ENCODE measurements at regions not wholly inside any gene's neighbourhood (a gene's known extent, or its start where the extent isn't known, plus 50 kb on each side); places are given as distances from the start of the nearest gene placed in this dataset.

GRCh38 chr4:42824278-42824977, 68.1 kb upstream of the GRXCR1 start:
- Histone ChIP-seq H2BK12ac (ENCODE audit: low read length) (no peak overlapping the region), H2AFZ (ENCODE audit: low read length) (no peak overlapping the region), H4K91ac (ENCODE audit: low read depth, low read length, poor library complexity) (no peak overlapping the region), H2BK120ac (ENCODE audit: low read depth, low read length) (no peak overlapping the region), H3K4me2 (ENCODE audit: insufficient read depth, low read length, poor library complexity, severe bottlenecking) (no peak overlapping the region), H3K18ac (ENCODE audit: low read length) (no peak overlapping the region), H3K14ac (ENCODE audit: low read length) (no peak overlapping the region), H3K9ac (ENCODE audit: low read depth, low read length, poor library complexity) (no peak overlapping the region), H3K23ac (ENCODE audit: low read depth, low read length, poor library complexity) (no peak overlapping the region), H3K4ac (ENCODE audit: low read length) (no peak overlapping the region), H3K36me3 (replicated peaks in 1 of 2; ENCODE audit: control insufficient read depth in 2 of 2, insufficient read depth in 2 of 2, low read length in 2 of 2) (no peaks in the 10 kb centered on the region), H2BK15ac (ENCODE audit: low read length) (no peak overlapping the region), H3K4me1 (ENCODE audit: control insufficient read depth in 2 of 2, insufficient read depth in 1 of 2, low read depth in 1 of 2, low read length in 2 of 2) (no peaks in the 10 kb centered on the region), H3K9me3 (replicated peaks in 1 of 2; ENCODE audit: control insufficient read depth in 2 of 2, insufficient read depth in 1 of 2, low read depth in 1 of 2, low read length in 2 of 2) (no peaks in the 10 kb centered on the region), H4K8ac (ENCODE audit: low read depth, low read length) (no peak overlapping the region), H3K4me3 (ENCODE audit: low read length in 2 of 2) (no peak overlapping the region), H2AK5ac (ENCODE audit: low read depth, low read length) (no peak overlapping the region), H3K79me1 (ENCODE audit: low read depth, low read length) (no peaks in the 10 kb centered on the region), H2BK5ac (ENCODE audit: low read length) (no peak overlapping the region), H3K27me3 (ENCODE audit: control insufficient read depth in 3 of 3, insufficient read depth in 3 of 3, low read depth in 1 of 3, low read length in 3 of 3) (no peaks in the 10 kb centered on the region), H3K27ac (replicated peaks; ENCODE audit: low read length) (no peak overlapping the region)
- no CpG with 5 or more reads among the region's 1 CpG for WGBS, 2 donors (ENCODE audit: extremely low coverage in 2 of 2, insufficient read length in 2 of 2, insufficient replicate concordance in 1 of 2)
- no peak for DNase-seq (ENCODE audit: low spot score)

- DNase-seq (ENCODE audit: low spot score): no peak
- Histone ChIP-seq H3K27me3 (ENCODE audit: control insufficient read depth in 3 of 3, insufficient read depth in 3 of 3, low read depth in 1 of 3, low read length in 3 of 3) (no peaks in the 10 kb centered on the region), H2BK5ac (ENCODE audit: low read length) (no peak overlapping the region), H3K14ac (ENCODE audit: low read length) (no peak overlapping the region), H3K4me1 (ENCODE audit: control insufficient read depth in 2 of 2, insufficient read depth in 1 of 2, low read depth in 1 of 2, low read length in 2 of 2) (no peaks in the 10 kb centered on the region), H2BK120ac (ENCODE audit: low read depth, low read length) (no peak overlapping the region), H3K79me1 (ENCODE audit: low read depth, low read length) (no peaks in the 10 kb centered on the region), H4K91ac (ENCODE audit: low read depth, low read length, poor library complexity) (no peak overlapping the region), H3K9me3 (replicated peaks in 1 of 2; ENCODE audit: control insufficient read depth in 2 of 2, insufficient read depth in 1 of 2, low read depth in 1 of 2, low read length in 2 of 2) (no peaks in the 10 kb centered on the region), H3K23ac (ENCODE audit: low read depth, low read length, poor library complexity) (no peak overlapping the region), H3K9ac (ENCODE audit: low read depth, low read length, poor library complexity) (no peak overlapping the region), H2AK5ac (ENCODE audit: low read depth, low read length) (no peak overlapping the region), H2BK15ac (ENCODE audit: low read length) (no peak overlapping the region), H3K4me2 (ENCODE audit: insufficient read depth, low read length, poor library complexity, severe bottlenecking) (no peak overlapping the region), H3K4me3 (ENCODE audit: low read length in 2 of 2) (no peak overlapping the region), H3K4ac (ENCODE audit: low read length) (no peak overlapping the region), H2BK12ac (ENCODE audit: low read length) (no peak overlapping the region), H3K18ac (ENCODE audit: low read length) (no peak overlapping the region), H3K36me3 (replicated peaks in 1 of 2; ENCODE audit: control insufficient read depth in 2 of 2, insufficient read depth in 2 of 2, low read length in 2 of 2) (no peaks in the 10 kb centered on the region), H4K8ac (ENCODE audit: low read depth, low read length) (no peak overlapping the region), H2AFZ (ENCODE audit: low read length) (no peak overlapping the region), H3K27ac (replicated peaks; ENCODE audit: low read length) (no peak overlapping the region)
Observed at GRCh38 chr4:42821230-42821629, 71.3 kb upstream of the GRXCR1 start.

- WGBS, 2 donors (ENCODE audit: extremely low coverage in 2 of 2, insufficient read length in 2 of 2, insufficient replicate concordance in 1 of 2): no CpG with 5 or more reads among the region's 2 CpGs
- Histone ChIP-seq H3K4ac (ENCODE audit: low read length) (no peak overlapping the region), H3K18ac (ENCODE audit: low read length) (no peak overlapping the region), H3K4me1 (ENCODE audit: control insufficient read depth in 2 of 2, insufficient read depth in 1 of 2, low read depth in 1 of 2, low read length in 2 of 2) (no peaks in the 10 kb centered on the region), H2BK15ac (ENCODE audit: low read length) (no peak overlapping the region), H3K23ac (ENCODE audit: low read depth, low read length, poor library complexity) (no peak overlapping the region), H3K27me3 (ENCODE audit: control insufficient read depth in 3 of 3, insufficient read depth in 3 of 3, low read depth in 1 of 3, low read length in 3 of 3) (no peaks in the 10 kb centered on the region), H3K9ac (ENCODE audit: low read depth, low read length, poor library complexity) (no peak overlapping the region), H3K14ac (ENCODE audit: low read length) (no peak overlapping the region), H2BK5ac (ENCODE audit: low read length) (no peak overlapping the region), H3K79me1 (ENCODE audit: low read depth, low read length) (no peaks in the 10 kb centered on the region), H2BK120ac (ENCODE audit: low read depth, low read length) (no peak overlapping the region), H3K4me3 (ENCODE audit: low read length in 2 of 2) (no peak overlapping the region), H2AK5ac (ENCODE audit: low read depth, low read length) (no peak overlapping the region), H3K9me3 (replicated peaks in 1 of 2; ENCODE audit: control insufficient read depth in 2 of 2, insufficient read depth in 1 of 2, low read depth in 1 of 2, low read length in 2 of 2) (no peaks in the 10 kb centered on the region), H4K8ac (ENCODE audit: low read depth, low read length) (no peak overlapping the region), H3K4me2 (ENCODE audit: insufficient read depth, low read length, poor library complexity, severe bottlenecking) (no peak overlapping the region), H3K36me3 (replicated peaks in 1 of 2; ENCODE audit: control insufficient read depth in 2 of 2, insufficient read depth in 2 of 2, low read length in 2 of 2) (no peaks in the 10 kb centered on the region), H2BK12ac (ENCODE audit: low read length) (no peak overlapping the region), H2AFZ (ENCODE audit: low read length) (no peak overlapping the region), H4K91ac (ENCODE audit: low read depth, low read length, poor library complexity) (no peak overlapping the region), H3K27ac (replicated peaks; ENCODE audit: low read length) (no peak overlapping the region)
- DNase-seq (ENCODE audit: low spot score): no peak
Observed at GRCh38 chr4:42819863-42820514, 72.5 kb upstream of the GRXCR1 start.

- H3K79me1 ChIP-seq (ENCODE audit: low read depth, low read length): no peaks in the 10 kb centered on the region
- no peaks in the 10 kb centered on the region for H3K36me3 ChIP-seq (replicated peaks in 1 of 2; ENCODE audit: control insufficient read depth in 2 of 2, insufficient read depth in 2 of 2, low read length in 2 of 2)
- no peak for DNase-seq (ENCODE audit: low spot score)
- H3K14ac ChIP-seq (ENCODE audit: low read length): no peak overlapping the region
- no peak overlapping the region for H3K23ac ChIP-seq (ENCODE audit: low read depth, low read length, poor library complexity)
- no peak overlapping the region for H2BK15ac ChIP-seq (ENCODE audit: low read length)
- no peak overlapping the region for H2AK5ac ChIP-seq (ENCODE audit: low read depth, low read length)
- no peaks in the 10 kb centered on the region for H3K27me3 ChIP-seq (ENCODE audit: control insufficient read depth in 3 of 3, insufficient read depth in 3 of 3, low read depth in 1 of 3, low read length in 3 of 3)
- no peak overlapping the region for H4K91ac ChIP-seq (ENCODE audit: low read depth, low read length, poor library complexity)
- no peak overlapping the region for H3K4me3 ChIP-seq (ENCODE audit: low read length in 2 of 2)
- H3K4ac ChIP-seq (ENCODE audit: low read length): no peak overlapping the region
- no peak overlapping the region for H2BK120ac ChIP-seq (ENCODE audit: low read depth, low read length)
- H2AFZ ChIP-seq (ENCODE audit: low read length): no peak overlapping the region
- no peak overlapping the region for H2BK12ac ChIP-seq (ENCODE audit: low read length)
- H2BK5ac ChIP-seq (ENCODE audit: low read length): no peak overlapping the region
- no peaks in the 10 kb centered on the region for H3K4me1 ChIP-seq (ENCODE audit: control insufficient read depth in 2 of 2, insufficient read depth in 1 of 2, low read depth in 1 of 2, low read length in 2 of 2)
- no peak overlapping the region for H3K9ac ChIP-seq (ENCODE audit: low read depth, low read length, poor library complexity)
- H3K9me3 ChIP-seq (replicated peaks in 1 of 2; ENCODE audit: control insufficient read depth in 2 of 2, insufficient read depth in 1 of 2, low read depth in 1 of 2, low read length in 2 of 2): no peaks in the 10 kb centered on the region
- no peak overlapping the region for H3K4me2 ChIP-seq (ENCODE audit: insufficient read depth, low read length, poor library complexity, severe bottlenecking)
- no peak overlapping the region for H3K18ac ChIP-seq (ENCODE audit: low read length)
- no peak overlapping the region for H4K8ac ChIP-seq (ENCODE audit: low read depth, low read length)
- no peak overlapping the region for H3K27ac ChIP-seq (replicated peaks; ENCODE audit: low read length)
Observed at GRCh38 chr4:42817913-42818312, 74.6 kb upstream of the GRXCR1 start.
